Thyroid gland (tissue), 4 donors: ENCODE measurements at regions not wholly inside any gene's neighbourhood (a gene's known extent, or its start where the extent isn't known, plus 50 kb on each side); places are given as distances from the start of the nearest gene placed in this dataset.
A peak's percentile ranks its signal among the peaks of the same experiment; 100 is the strongest.
"Not testable (repeated sequence)": the region's sequence is repeated elsewhere in the genome, so short reads cannot be mapped to it uniquely, and the experiment has no call there.

Experiments
- DNase-seq, 2 donors: peaks; one replicate each; pipeline ENCODE4 v3.0.0-alpha.2; 2019
- H3K27ac ChIP-seq, 3 donors: fragments of 200-600 bp; sonication (generic); 1 replicate in 2 of 3; 2 replicates in 1 of 3; pipeline ENCODE4 v1.5.1; 2016 to 2019; ENCODE audit warnings: mild to moderate bottlenecking in 1 of 3, moderate library complexity in 1 of 3
- H3K27me3 ChIP-seq: fragments of 200-600 bp; sonication (generic); one replicate; pipeline ENCODE4 v1.5.1; 2019
- H3K36me3 ChIP-seq, 2 donors: fragments of 200-600 bp; sonication (generic); one replicate each; pipeline ENCODE4 v1.5.1; 2016 to 2019
- H3K4me1 ChIP-seq, 2 donors: fragments of 200-600 bp; sonication (generic); one replicate each; pipeline ENCODE4 v1.5.1; 2017 to 2019
- H3K4me3 ChIP-seq, 3 donors: fragments of 200-600 bp; sonication (generic); replicated peaks in 1 of 3; 1 replicate in 2 of 3; 2 replicates in 1 of 3; pipeline ENCODE4 v1.5.1; 2016; ENCODE audit warnings: mild to moderate bottlenecking in 1 of 3
- H3K9me3 ChIP-seq: fragments of 200-600 bp; sonication (generic); one replicate; pipeline ENCODE4 v1.5.1; 2017
- POLR2A ChIP-seq, 2 donors: fragments of 450-650 bp; IDR thresholded peaks; one replicate each; pipeline ENCODE4 v1.6.1; 2017; ENCODE audit warnings: antibody characterized with exemption in 2 of 2, mild to moderate bottlenecking in 2 of 2, moderate library complexity in 1 of 2
- WGBS, 2 donors: methylation state at CpG; one replicate each; pipeline ENCODE4 v1.1.5; 2017; 5-methylcytosine and 5-hydroxymethylcytosine counted together
- intact Hi-C: fragments of 100-400 bp; cut with DNase I; formaldehyde crosslinking; loops from one replicate; pipeline ENCODE4 v1.15.1; 2023
- TF ChIP-seq, protein P1 (sequence below), 6 experiments: fragments of 200-600 bp in 3 of 6; fragments of 450-650 bp in 3 of 6; sonication (generic) in 3 of 6; IDR thresholded peaks; one replicate each; pipeline ENCODE4 v1.5.1; 2016 to 2019; ENCODE audit warnings: antibody characterized with exemption in 6 of 6, mild to moderate bottlenecking in 2 of 6, inconsistent platforms in 1 of 6, moderate library complexity in 1 of 6

DNA sequence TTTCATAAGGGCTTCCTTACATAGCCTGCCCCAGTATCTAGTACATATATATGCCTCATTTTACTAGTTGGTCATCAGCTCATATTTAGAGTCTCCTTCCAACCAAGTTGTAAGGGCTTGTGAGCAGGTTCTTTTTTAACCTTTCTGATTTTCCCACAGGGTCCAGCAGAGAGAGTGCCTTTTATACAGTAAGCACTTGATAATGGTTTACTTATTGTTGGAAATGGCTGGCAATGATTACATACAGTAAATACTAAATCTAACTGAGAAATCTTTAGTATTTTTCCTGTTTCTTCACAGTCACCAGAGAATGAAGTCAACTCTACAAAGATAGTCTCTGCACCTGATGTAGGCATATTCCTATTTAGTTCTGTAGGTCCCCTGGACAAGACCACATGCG is 135.1 kb upstream of the B3GAT2 start:
- Histone ChIP-seq H3K36me3 (no peaks in the 10 kb centered on the region), H3K9me3 (no peaks in the 10 kb centered on the region), H3K4me1 (no peaks in the 10 kb centered on the region), H3K4me3 (no peak overlapping the region), H3K27me3 (no peaks in the 10 kb centered on the region), H3K27ac (no peak overlapping the region)
- TF ChIP-seq, protein P1, sequence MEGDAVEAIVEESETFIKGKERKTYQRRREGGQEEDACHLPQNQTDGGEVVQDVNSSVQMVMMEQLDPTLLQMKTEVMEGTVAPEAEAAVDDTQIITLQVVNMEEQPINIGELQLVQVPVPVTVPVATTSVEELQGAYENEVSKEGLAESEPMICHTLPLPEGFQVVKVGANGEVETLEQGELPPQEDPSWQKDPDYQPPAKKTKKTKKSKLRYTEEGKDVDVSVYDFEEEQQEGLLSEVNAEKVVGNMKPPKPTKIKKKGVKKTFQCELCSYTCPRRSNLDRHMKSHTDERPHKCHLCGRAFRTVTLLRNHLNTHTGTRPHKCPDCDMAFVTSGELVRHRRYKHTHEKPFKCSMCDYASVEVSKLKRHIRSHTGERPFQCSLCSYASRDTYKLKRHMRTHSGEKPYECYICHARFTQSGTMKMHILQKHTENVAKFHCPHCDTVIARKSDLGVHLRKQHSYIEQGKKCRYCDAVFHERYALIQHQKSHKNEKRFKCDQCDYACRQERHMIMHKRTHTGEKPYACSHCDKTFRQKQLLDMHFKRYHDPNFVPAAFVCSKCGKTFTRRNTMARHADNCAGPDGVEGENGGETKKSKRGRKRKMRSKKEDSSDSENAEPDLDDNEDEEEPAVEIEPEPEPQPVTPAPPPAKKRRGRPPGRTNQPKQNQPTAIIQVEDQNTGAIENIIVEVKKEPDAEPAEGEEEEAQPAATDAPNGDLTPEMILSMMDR (IDR thresholded peaks at IDR 0.05), result no peak
- TF ChIP-seq POLR2A (IDR thresholded peaks at IDR 0.05), result no peak
- 0 to 43% methylated on average over 1 of the region's 1 CpG for WGBS, 2 donors
- intact Hi-C loops, result no loop called here
- DNase-seq, result no peak

DNA sequence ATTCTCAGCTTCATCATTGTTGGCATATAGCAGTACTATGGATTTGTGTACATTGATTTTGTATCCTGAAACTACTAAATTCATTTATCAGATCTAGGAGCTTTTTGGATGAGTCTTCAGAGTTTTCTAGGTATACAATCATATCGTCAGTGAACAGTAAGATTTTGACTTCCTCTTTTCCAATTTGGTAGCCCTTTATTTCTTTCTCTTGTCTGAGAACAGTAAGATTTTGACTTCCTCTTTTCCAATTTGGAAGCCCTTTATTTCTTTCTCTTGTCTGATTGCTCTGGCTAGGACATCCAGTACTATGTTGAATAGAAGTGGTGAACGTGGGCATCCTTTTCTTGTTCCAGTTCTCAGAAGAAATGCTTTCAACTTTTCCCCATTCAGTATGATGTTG is 140.4 kb upstream of the B3GAT2 start:
- H3K4me1 ChIP-seq, DNase-seq, intact Hi-C loops, H3K36me3 ChIP-seq, H3K4me3 ChIP-seq, H3K9me3 ChIP-seq, H3K27me3 ChIP-seq, H3K27ac ChIP-seq: not testable (repeated sequence)
- WGBS, 2 donors, result 85 to 88% methylated on average over 2 of the region's 2 CpGs

DNA sequence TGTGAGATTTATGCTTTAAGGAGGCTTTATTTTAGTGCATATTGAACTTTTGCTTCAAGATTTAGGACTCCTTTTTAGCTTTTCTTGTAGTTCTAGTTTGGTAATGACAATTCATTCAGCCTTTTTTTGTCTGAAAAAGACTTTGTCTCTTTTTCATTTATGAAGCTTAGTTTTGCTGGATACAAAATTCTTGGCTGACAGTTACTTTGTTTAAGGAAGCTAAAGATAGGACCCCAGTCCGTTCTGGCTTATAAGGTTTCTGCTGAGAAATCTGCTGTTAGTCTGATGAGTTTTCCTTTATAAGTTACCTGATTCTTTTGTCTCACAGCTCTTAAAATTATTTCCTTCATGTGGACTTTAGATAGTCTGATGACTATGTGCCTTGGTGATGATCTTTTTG is 142.8 kb upstream of the B3GAT2 start:
- Histone ChIP-seq H3K27ac (no peak overlapping the region), H3K4me1 (no peaks in the 10 kb centered on the region), H3K36me3 (no peaks in the 10 kb centered on the region), H3K27me3 (no peaks in the 10 kb centered on the region), H3K4me3 (no peak overlapping the region), H3K9me3 (no peaks in the 10 kb centered on the region)
- 91 to 98% methylated on average over 1 of the region's 1 CpG for WGBS, 2 donors
- no peak for DNase-seq
- intact Hi-C loops, result no loop called here
- TF ChIP-seq, protein P1 (IDR thresholded peaks at IDR 0.05), result no peak
- no peak for TF ChIP-seq POLR2A (IDR thresholded peaks at IDR 0.05)

DNA sequence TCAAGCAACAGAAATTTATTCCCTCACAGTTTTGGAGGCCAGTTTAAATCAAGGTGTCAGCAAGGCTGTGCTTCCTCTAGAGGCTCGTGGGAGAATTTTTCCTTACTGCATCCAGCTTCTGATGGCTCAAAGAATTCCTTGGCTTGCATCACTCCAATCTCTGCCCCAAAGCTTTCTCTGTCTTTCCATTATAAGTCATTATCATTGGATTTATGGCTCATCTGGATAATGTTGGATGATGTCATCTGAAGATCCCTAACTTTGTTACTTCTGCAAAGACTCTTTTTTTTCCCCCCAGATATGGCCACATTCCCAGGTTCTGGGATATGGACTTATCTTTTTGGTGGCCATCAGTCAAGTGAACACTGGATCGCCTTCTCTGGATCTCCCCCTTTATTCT is 146.3 kb upstream of the B3GAT2 start:
- 82 to 94% methylated on average over 2 of the region's 2 CpGs for whole genome bisulfite sequencing, 2 donors
- H3K27ac ChIP-seq, result no peak overlapping the region
- DNase-seq, result no peak
- no peaks in the 10 kb centered on the region for H3K36me3 ChIP-seq
- TF ChIP-seq POLR2A (IDR thresholded peaks at IDR 0.05), result no peak
- TF ChIP-seq, protein P1 (IDR thresholded peaks at IDR 0.05), result no peak
- H3K9me3 ChIP-seq, result no peaks in the 10 kb centered on the region
- H3K4me3 ChIP-seq, result no peak overlapping the region
- H3K4me1 ChIP-seq, result peaks cover 17% of the 10 kb centered on the region in 2 donors
- intact Hi-C loops, result no loop called here
- no peaks in the 10 kb centered on the region for H3K27me3 ChIP-seq

DNA sequence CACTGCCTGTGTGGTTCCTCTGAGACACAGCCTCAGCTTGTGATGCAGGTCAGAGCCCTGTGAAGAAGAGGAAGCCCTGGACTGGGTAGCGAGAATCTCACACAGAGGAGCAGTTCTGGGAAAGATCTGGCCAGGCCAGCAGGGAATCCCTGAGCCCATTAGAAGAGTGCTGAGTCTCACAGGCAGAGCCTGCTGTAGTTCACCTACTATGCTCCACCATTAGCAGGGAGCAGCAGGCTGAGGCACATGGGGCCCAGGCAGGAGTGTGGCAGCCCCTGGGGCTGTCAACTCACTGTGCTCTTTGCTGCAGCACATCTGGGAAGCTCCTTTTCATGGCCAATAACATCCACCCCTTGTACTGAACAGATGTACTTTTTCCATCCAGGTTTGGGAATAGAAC is 146.8 kb upstream of the B3GAT2 start:
- Histone ChIP-seq H3K4me3 (no peak overlapping the region), H3K27ac (no peak overlapping the region), H3K27me3 (no peaks in the 10 kb centered on the region), H3K9me3 (no peaks in the 10 kb centered on the region), H3K36me3 (no peaks in the 10 kb centered on the region), H3K4me1 (peaks cover 17 to 22% of the 10 kb centered on the region in 2 donors)
- intact Hi-C loops, result no loop called here
- DNase-seq, result no peak
- WGBS, 2 donors, result 86 to 100% methylated on average over 1 of the region's 1 CpG
- TF ChIP-seq, protein P1 (IDR thresholded peaks at IDR 0.05), result no peak
- no peak for TF ChIP-seq POLR2A (IDR thresholded peaks at IDR 0.05)

DNA sequence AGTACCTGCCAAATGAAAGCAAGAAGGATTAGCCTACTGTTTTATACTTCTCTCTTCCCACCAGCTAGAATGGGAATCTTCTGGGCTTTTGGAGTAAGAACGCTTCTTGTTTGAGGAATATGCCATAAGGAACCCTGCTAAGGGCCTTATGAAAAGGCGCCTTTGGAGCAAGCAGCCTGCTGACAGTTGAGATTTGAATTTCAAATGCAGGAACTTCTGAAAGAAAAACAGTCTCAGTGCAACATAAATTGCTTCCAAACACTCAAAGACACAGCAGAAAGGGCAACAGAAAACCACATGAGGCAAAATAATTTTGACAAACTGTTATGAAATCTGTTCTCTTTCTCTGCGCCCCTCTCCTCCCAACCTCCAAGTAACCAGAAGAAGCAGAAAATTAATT is 149.4 kb upstream of the B3GAT2 start:
- Histone ChIP-seq H3K4me3 (no peak overlapping the region), H3K27ac (peak overlapping the region; percentile 14 to 77 (median 75)), H3K4me1 (peaks cover 17 to 23% of the 10 kb centered on the region in 2 donors), H3K36me3 (no peaks in the 10 kb centered on the region), H3K9me3 (no peaks in the 10 kb centered on the region), H3K27me3 (no peaks in the 10 kb centered on the region)
- DNase-seq, result no peak
- intact Hi-C loops, result no loop called here
- TF ChIP-seq, protein P1 (IDR thresholded peaks at IDR 0.05), result no peak
- no peak for TF ChIP-seq POLR2A (IDR thresholded peaks at IDR 0.05)
- 90 to 93% methylated on average over 3 of the region's 3 CpGs for WGBS, 2 donors
